SU-DHL-6 (cell line): ENCODE measurements at regions not wholly inside any gene's neighbourhood (a gene's known extent, or its start where the extent isn't known, plus 50 kb on each side); places are given as distances from the start of the nearest gene placed in this dataset.

Experiments
- H2AFZ ChIP-seq: fragments of 200-600 bp; sonication (generic); 2 replicates; pipeline ENCODE4 v1.6.1; 2014; ENCODE audit warnings: low read depth, mild to moderate bottlenecking, moderate library complexity, mixed read lengths, antibody characterized with exemption, low read length; ENCODE audit not compliant: severe bottlenecking
- H3F3A ChIP-seq: fragments of 200-600 bp; shearing (Covaris generic); 2 replicates; pipeline ENCODE4 v1.6.0; 2016; ENCODE audit warnings: antibody characterized with exemption, mild to moderate bottlenecking; ENCODE audit not compliant: insufficient read depth
- H3K27ac ChIP-seq: fragments of 200-600 bp; sonication (generic); 2 replicates; pipeline ENCODE4 v1.5.1; 2016; ENCODE audit warnings: low read depth, mild to moderate bottlenecking, low read length, moderate library complexity, mixed read lengths
- H3K27me3 ChIP-seq: fragments of 200-600 bp; sonication (generic), shearing (Covaris generic); 2 replicates; pipeline ENCODE4 v1.6.0; 2014; ENCODE audit warnings: mild to moderate bottlenecking, low read length
- H3K36me3 ChIP-seq: fragments of 200-600 bp; sonication (generic); 2 replicates; pipeline ENCODE4 v1.6.1; 2014; ENCODE audit warnings: mild to moderate bottlenecking, low read length, mixed read lengths
- H3K4me2 ChIP-seq: fragments of 300-600, 200-600 bp; shearing (Covaris generic), sonication (generic); 2 replicates; pipeline ENCODE4 v1.6.0; 2014; ENCODE audit warnings: low read length, low read depth, mild to moderate bottlenecking; ENCODE audit not compliant: poor library complexity, severe bottlenecking
- H3K4me3 ChIP-seq: fragments of 200-600 bp; sonication (generic); 2 replicates; pipeline ENCODE4 v1.5.1; 2014; ENCODE audit warnings: antibody characterized with exemption, low read length, mild to moderate bottlenecking, mixed read lengths; ENCODE audit not compliant: insufficient read depth, poor library complexity, severe bottlenecking
- H3K79me2 ChIP-seq: fragments of 200-600 bp; sonication (generic); 2 replicates; pipeline ENCODE4 v1.6.1; 2014; ENCODE audit warnings: mild to moderate bottlenecking, low read length, moderate library complexity; ENCODE audit not compliant: insufficient read depth
- H3K9ac ChIP-seq: fragments of 200-600 bp; sonication (generic); 2 replicates; pipeline ENCODE4 v1.7.0; 2014; ENCODE audit warnings: mild to moderate bottlenecking, low read length
- H3K9me2 ChIP-seq: fragments of 200-600 bp; sonication (generic); replicated peaks from 2 replicates; pipeline ENCODE4 v1.6.1; 2014; ENCODE audit warnings: low read length; ENCODE audit not compliant: insufficient read depth
- H3K9me3 ChIP-seq: fragments of 200-600 bp; sonication (generic); 2 replicates; pipeline ENCODE4 v1.6.1; 2014; ENCODE audit warnings: low read length, mixed read lengths; ENCODE audit not compliant: insufficient read depth
- H4K20me1 ChIP-seq: fragments of 200-600 bp; sonication (generic); 2 replicates; pipeline ENCODE4 v1.6.1; 2014; ENCODE audit warnings: low read depth, mild to moderate bottlenecking, antibody characterized with exemption, low read length, moderate library complexity, mixed read lengths
- CTCF ChIP-seq: fragments of 200-600 bp; sonication (generic); IDR thresholded peaks from one replicate; pipeline ENCODE4 v1.5.1; 2017; ENCODE audit warnings: antibody characterized with exemption, mild to moderate bottlenecking, low read length, moderate library complexity; ENCODE audit not compliant: insufficient read depth, poor library complexity, severe bottlenecking
- EZH2phosphoT487 ChIP-seq: fragments of 200-600 bp; sonication (generic), shearing (Covaris generic); conservative IDR thresholded peaks from 2 replicates; pipeline ENCODE4 v1.6.1; 2018; ENCODE audit warnings: mild to moderate bottlenecking, antibody characterized with exemption, low read length, moderate library complexity, mixed read lengths

DNA sequence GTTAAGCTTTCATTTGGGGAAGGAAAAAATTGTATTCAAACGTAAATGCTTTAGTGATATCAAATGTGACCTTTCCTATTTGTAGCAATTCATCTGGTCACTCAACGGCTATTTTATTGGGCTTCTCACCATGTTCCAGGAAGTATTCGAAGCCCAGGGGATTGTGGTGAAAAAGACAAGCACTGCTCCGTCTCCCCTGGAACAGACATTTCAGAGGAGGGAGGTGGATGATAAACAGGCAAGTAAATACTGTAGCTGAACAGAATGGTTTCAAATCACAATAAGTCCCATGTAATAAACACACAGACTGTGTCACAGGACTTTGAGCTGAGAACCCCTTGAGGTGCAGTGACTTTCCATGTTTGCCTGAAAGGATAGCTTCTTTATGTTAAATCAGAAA, 464.7 kb upstream of the HNRNPA3 start:
- H3K9ac ChIP-seq: no peak overlapping the region
- H3K36me3 ChIP-seq: no peaks in the 10 kb centered on the region
- TF ChIP-seq CTCF: no peak
- TF ChIP-seq EZH2phosphoT487: no peak
- H3K4me3 ChIP-seq: no peak overlapping the region
- no peaks in the 10 kb centered on the region for H3F3A ChIP-seq
- H3K79me2 ChIP-seq: no peaks in the 10 kb centered on the region
- H3K27me3 ChIP-seq: no peaks in the 10 kb centered on the region
- no peak overlapping the region for H3K4me2 ChIP-seq
- H4K20me1 ChIP-seq: no peaks in the 10 kb centered on the region
- H2AFZ ChIP-seq: no peak overlapping the region
- no peaks in the 10 kb centered on the region for H3K9me3 ChIP-seq
- H3K27ac ChIP-seq: no peak overlapping the region
- H3K9me2 ChIP-seq: no peaks in the 10 kb centered on the region

DNA sequence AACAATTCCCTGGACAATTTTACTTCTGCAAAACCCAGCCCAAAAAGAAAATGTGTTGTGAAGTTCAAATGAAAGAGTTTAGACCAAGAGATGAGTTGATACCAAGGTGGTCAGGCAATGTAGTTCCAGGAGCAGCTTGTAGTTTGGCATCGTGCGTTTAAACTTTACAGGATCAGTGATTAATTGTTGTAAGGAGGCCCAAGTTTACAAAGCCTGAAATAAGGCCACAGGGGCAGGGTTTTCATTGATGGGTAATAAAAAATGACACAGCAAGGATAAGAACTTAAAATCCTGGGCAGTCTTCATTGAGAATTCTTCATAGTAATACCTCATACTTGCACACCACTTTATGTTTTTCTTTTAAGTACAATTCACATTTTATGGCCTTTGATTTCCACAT, 463.9 kb upstream of the HNRNPA3 start:
- H3K9me2 ChIP-seq: no peaks in the 10 kb centered on the region
- no peak overlapping the region for H3K4me2 ChIP-seq
- no peak overlapping the region for H3K9ac ChIP-seq
- no peak overlapping the region for H3K4me3 ChIP-seq
- H3K27ac ChIP-seq: no peak overlapping the region
- no peaks in the 10 kb centered on the region for H3K27me3 ChIP-seq
- H2AFZ ChIP-seq: no peak overlapping the region
- no peaks in the 10 kb centered on the region for H4K20me1 ChIP-seq
- TF ChIP-seq CTCF (no peak), EZH2phosphoT487 (no peak)
- no peaks in the 10 kb centered on the region for H3F3A ChIP-seq
- H3K36me3 ChIP-seq: no peaks in the 10 kb centered on the region
- H3K79me2 ChIP-seq: no peaks in the 10 kb centered on the region
- H3K9me3 ChIP-seq: no peaks in the 10 kb centered on the region

- no peaks in the 10 kb centered on the region for H3K9me3 ChIP-seq
- no peaks in the 10 kb centered on the region for H3K79me2 ChIP-seq
- H4K20me1 ChIP-seq: no peaks in the 10 kb centered on the region
- no peaks in the 10 kb centered on the region for H3K36me3 ChIP-seq
- H2AFZ ChIP-seq: no peak overlapping the region
- H3K4me3 ChIP-seq: no peak overlapping the region
- H3K9me2 ChIP-seq: no peaks in the 10 kb centered on the region
- H3K4me2 ChIP-seq: no peak overlapping the region
- TF ChIP-seq EZH2phosphoT487: no peak
- TF ChIP-seq CTCF: no peak
- no peaks in the 10 kb centered on the region for H3K27me3 ChIP-seq
- H3F3A ChIP-seq: no peaks in the 10 kb centered on the region
- no peak overlapping the region for H3K27ac ChIP-seq
- H3K9ac ChIP-seq: no peak overlapping the region
Measured at GRCh38 chr2:176751314-176752227, 461.0 kb upstream of the HNRNPA3 start.
